ENCODE measurements at regions not wholly inside any gene's neighbourhood (a gene's known extent, or its start where the extent isn't known, plus 50 kb on each side); places are given as distances from the start of the nearest gene placed in this dataset.

- Histone ChIP-seq H3K4me3 (no peak overlapping the region), H3K27me3 (no peaks in the 10 kb centered on the region), H3K4me1 (peaks cover 0 to 59% (median 2%) of the 10 kb centered on the region in 12 donors), H3K27ac (peak overlapping the region in 1 of 12 donors; percentile 84), H3K36me3 (no peaks in the 10 kb centered on the region), H3K9me3 (no peaks in the 10 kb centered on the region)
- DNase-seq (no peak), ATAC-seq (no peak)
- no peak for TF ChIP-seq CTCF (IDR thresholded peaks at IDR 0.05)
- no peak for TF ChIP-seq POLR2A (IDR thresholded peaks at IDR 0.05)
- intact Hi-C loops (cut with DNase I), result no loop called here
- 77 to 88% (median 82%) methylated on average over 7 of the region's 7 CpGs for WGBS, 4 donors
Measured at GRCh38 chr3:177426878-177427495, 229.7 kb upstream of the TBL1XR1 start.

DNA sequence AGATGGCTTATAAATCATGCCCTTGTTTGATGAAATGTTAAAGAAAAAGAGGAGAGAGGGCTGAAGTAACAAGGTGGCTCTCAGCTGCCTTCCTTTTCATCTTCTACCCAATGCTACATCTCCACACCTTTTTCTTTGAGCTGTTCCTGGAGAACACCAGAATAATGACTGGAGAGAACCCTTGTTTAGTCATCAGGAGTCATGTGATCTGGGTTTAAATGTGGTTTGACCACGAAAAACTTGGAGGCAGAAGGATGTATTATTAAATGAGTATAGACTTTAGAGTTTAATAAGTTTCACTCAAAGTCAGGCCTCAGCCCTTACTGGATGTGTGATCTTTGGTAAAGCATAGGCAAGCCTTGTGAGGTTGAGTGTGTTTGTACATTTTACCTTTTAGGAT is 230.3 kb upstream of the TBL1XR1 start:
- DNase-seq (no peak), ATAC-seq (no peak)
- Histone ChIP-seq H3K4me3 (no peak overlapping the region), H3K27me3 (no peaks in the 10 kb centered on the region), H3K27ac (peak overlapping the region in 1 of 12 donors; percentile 84), H3K9me3 (no peaks in the 10 kb centered on the region), H3K4me1 (peaks cover 0 to 59% (median 4%) of the 10 kb centered on the region in 12 donors), H3K36me3 (no peaks in the 10 kb centered on the region)
- WGBS, 4 donors, result 64 to 76% (median 71%) methylated on average over 1 of the region's 1 CpG
- no peak for TF ChIP-seq POLR2A (IDR thresholded peaks at IDR 0.05)
- TF ChIP-seq CTCF (IDR thresholded peaks at IDR 0.05), result no peak
- intact Hi-C loops (cut with DNase I), result no loop called here

GRCh38 chr3:177429079-177429478 is 231.8 kb upstream of the TBL1XR1 start:
- no peaks in the 10 kb centered on the region for H3K27me3 ChIP-seq
- intact Hi-C loops (cut with DNase I), result no loop called here
- TF ChIP-seq POLR2A (IDR thresholded peaks at IDR 0.05) (no peak), CTCF (IDR thresholded peaks at IDR 0.05) (no peak)
- no peaks in the 10 kb centered on the region for H3K36me3 ChIP-seq
- peak overlapping the region in 1 of 12 donors; percentile 61 for H3K27ac ChIP-seq
- 68 to 83% (median 80%) methylated on average over 1 of the region's 1 CpG for WGBS, 4 donors
- peaks cover 0 to 58% (median 4%) of the 10 kb centered on the region in 12 donors for H3K4me1 ChIP-seq
- no peaks in the 10 kb centered on the region for H3K9me3 ChIP-seq
- ATAC-seq, result peak in 2 of 4 donors; percentile 47 to 79
- no peak for DNase-seq
- H3K4me3 ChIP-seq, result no peak overlapping the region

GRCh38 chr3:177429771-177430170 is 232.5 kb upstream of the TBL1XR1 start:
- Histone ChIP-seq H3K27me3 (no peaks in the 10 kb centered on the region), H3K36me3 (no peaks in the 10 kb centered on the region), H3K27ac (peak overlapping the region in 1 of 12 donors; percentile 61), H3K4me1 (peaks cover 0 to 51% (median 4%) of the 10 kb centered on the region in 12 donors), H3K9me3 (no peaks in the 10 kb centered on the region), H3K4me3 (no peak overlapping the region)
- no peak for DNase-seq
- WGBS, 4 donors, result 73 to 86% (median 80%) methylated on average over 2 of the region's 2 CpGs
- TF ChIP-seq POLR2A (IDR thresholded peaks at IDR 0.05), result no peak
- no peak for TF ChIP-seq CTCF (IDR thresholded peaks at IDR 0.05)
- intact Hi-C loops (cut with DNase I), result no loop called here
- ATAC-seq, result no peak

Data from heart left ventricle (tissue), 16 donors.